ENCODE measurements at regions not wholly inside any gene's neighbourhood (a gene's known extent, or its start where the extent isn't known, plus 50 kb on each side); places are given as distances from the start of the nearest gene placed in this dataset.

DNA sequence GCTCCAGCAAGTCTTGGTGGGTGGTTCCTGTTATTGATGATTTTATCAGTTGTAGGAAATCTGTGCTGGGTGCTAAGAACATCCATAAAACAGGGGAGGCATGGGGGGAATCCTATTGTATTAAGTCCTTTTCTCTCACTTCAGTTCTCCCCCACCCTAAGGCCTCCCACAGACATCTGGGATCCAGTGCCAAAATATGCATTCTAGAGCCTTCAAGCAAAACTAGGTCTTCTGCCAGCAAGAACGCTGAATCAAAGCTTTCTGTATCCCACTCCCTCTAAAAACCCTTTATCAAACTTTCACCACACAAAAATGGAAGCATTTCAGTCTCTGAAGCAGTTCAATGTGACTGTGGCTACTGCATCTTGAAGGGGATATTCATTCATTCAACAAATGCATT lies 281.9 kb downstream of the GAS1 start:
- Histone ChIP-seq H3K4me3 (ENCODE audit: insufficient read depth, low read length, poor library complexity, severe bottlenecking) (no peak overlapping the region), H4K20me1 (ENCODE audit: low read depth, low read length) (no peaks in the 10 kb centered on the region), H3K79me2 (ENCODE audit: insufficient read depth, low read length) (no peaks in the 10 kb centered on the region), H3K9me2 (replicated peaks; ENCODE audit: insufficient read depth, low read length) (no peaks in the 10 kb centered on the region), H3K27me3 (ENCODE audit: low read length) (no peaks in the 10 kb centered on the region), H2AFZ (ENCODE audit: low read depth, low read length, severe bottlenecking) (no peak overlapping the region), H3K9me3 (ENCODE audit: insufficient read depth, low read length) (no peaks in the 10 kb centered on the region), H3K9ac (ENCODE audit: low read length) (no peak overlapping the region), H3K4me2 (ENCODE audit: low read depth, low read length, poor library complexity, severe bottlenecking) (no peak overlapping the region), H3K27ac (ENCODE audit: low read depth, low read length) (no peak overlapping the region), H3K36me3 (ENCODE audit: low read length) (no peaks in the 10 kb centered on the region), H3F3A (ENCODE audit: insufficient read depth) (no peaks in the 10 kb centered on the region)
- TF ChIP-seq EZH2phosphoT487 (conservative IDR thresholded peaks at IDR 0.05; ENCODE audit: low read length) = no peak
- TF ChIP-seq, protein P1, sequence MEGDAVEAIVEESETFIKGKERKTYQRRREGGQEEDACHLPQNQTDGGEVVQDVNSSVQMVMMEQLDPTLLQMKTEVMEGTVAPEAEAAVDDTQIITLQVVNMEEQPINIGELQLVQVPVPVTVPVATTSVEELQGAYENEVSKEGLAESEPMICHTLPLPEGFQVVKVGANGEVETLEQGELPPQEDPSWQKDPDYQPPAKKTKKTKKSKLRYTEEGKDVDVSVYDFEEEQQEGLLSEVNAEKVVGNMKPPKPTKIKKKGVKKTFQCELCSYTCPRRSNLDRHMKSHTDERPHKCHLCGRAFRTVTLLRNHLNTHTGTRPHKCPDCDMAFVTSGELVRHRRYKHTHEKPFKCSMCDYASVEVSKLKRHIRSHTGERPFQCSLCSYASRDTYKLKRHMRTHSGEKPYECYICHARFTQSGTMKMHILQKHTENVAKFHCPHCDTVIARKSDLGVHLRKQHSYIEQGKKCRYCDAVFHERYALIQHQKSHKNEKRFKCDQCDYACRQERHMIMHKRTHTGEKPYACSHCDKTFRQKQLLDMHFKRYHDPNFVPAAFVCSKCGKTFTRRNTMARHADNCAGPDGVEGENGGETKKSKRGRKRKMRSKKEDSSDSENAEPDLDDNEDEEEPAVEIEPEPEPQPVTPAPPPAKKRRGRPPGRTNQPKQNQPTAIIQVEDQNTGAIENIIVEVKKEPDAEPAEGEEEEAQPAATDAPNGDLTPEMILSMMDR (IDR thresholded peaks at IDR 0.05; ENCODE audit: insufficient read depth, low read length, poor library complexity, severe bottlenecking) = no peak

DNA sequence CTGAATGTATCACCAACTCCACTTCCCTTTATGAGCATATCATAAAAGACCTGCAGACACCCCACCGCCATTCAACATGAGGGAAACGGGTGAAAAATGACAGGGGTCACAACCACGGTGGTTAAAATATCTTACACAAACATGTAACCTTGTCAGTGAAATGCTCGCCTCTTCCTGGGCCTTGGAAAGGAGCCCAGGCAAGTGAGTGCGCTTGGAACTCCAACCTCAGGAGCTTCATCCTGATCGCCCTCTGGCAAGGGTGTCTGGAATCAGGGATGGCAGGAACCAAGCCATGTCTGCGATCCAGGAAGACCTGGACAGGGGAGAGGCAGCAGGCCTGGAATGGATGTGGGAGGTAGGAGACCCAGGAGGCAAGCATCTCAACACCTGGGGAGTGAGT lies 282.7 kb downstream of the GAS1 start:
- H2AFZ ChIP-seq (ENCODE audit: low read depth, low read length, severe bottlenecking) = no peak overlapping the region
- H3K9ac ChIP-seq (ENCODE audit: low read length) = no peak overlapping the region
- TF ChIP-seq EZH2phosphoT487 (conservative IDR thresholded peaks at IDR 0.05; ENCODE audit: low read length) = no peak
- TF ChIP-seq, protein P1 (IDR thresholded peaks at IDR 0.05; ENCODE audit: insufficient read depth, low read length, poor library complexity, severe bottlenecking) = no peak
- H3K27me3 ChIP-seq (ENCODE audit: low read length) = no peaks in the 10 kb centered on the region
- no peaks in the 10 kb centered on the region for H3K9me3 ChIP-seq (ENCODE audit: insufficient read depth, low read length)
- H3K4me3 ChIP-seq (ENCODE audit: insufficient read depth, low read length, poor library complexity, severe bottlenecking) = no peak overlapping the region
- H3K9me2 ChIP-seq (replicated peaks; ENCODE audit: insufficient read depth, low read length) = no peaks in the 10 kb centered on the region
- no peaks in the 10 kb centered on the region for H3K36me3 ChIP-seq (ENCODE audit: low read length)
- no peaks in the 10 kb centered on the region for H4K20me1 ChIP-seq (ENCODE audit: low read depth, low read length)
- no peaks in the 10 kb centered on the region for H3K79me2 ChIP-seq (ENCODE audit: insufficient read depth, low read length)
- no peak overlapping the region for H3K4me2 ChIP-seq (ENCODE audit: low read depth, low read length, poor library complexity, severe bottlenecking)
- H3F3A ChIP-seq (ENCODE audit: insufficient read depth) = no peaks in the 10 kb centered on the region
- H3K27ac ChIP-seq (ENCODE audit: low read depth, low read length) = no peak overlapping the region

DNA sequence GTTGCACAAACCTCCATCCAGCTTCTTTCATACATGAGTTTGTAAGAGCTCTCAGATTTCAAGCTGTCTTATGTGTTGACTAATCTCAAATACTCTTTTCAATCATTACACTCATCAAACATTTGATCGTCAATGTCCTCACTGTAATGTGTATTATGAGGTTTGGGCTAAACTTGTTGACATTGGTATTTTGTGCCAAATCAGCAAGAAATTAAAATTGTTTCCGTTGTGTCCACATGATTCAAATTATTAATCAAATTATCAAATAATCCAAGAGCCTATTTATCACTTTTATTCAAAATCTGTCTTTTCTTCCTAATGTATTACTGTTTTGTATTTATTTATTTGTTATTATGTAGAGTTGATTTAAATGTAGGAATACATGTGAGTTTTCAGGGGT lies 283.4 kb downstream of the GAS1 start:
- no peaks in the 10 kb centered on the region for H3K9me3 ChIP-seq (ENCODE audit: insufficient read depth, low read length)
- TF ChIP-seq, protein P1 (IDR thresholded peaks at IDR 0.05; ENCODE audit: insufficient read depth, low read length, poor library complexity, severe bottlenecking) = no peak
- no peak for TF ChIP-seq EZH2phosphoT487 (conservative IDR thresholded peaks at IDR 0.05; ENCODE audit: low read length)

More for the DNA sequence above, 283.4 kb downstream of the GAS1 start:
- H3K36me3 ChIP-seq (ENCODE audit: low read length) = no peaks in the 10 kb centered on the region
- H3K4me2 ChIP-seq (ENCODE audit: low read depth, low read length, poor library complexity, severe bottlenecking) = no peak overlapping the region
- H3F3A ChIP-seq (ENCODE audit: insufficient read depth) = no peaks in the 10 kb centered on the region
- no peak overlapping the region for H2AFZ ChIP-seq (ENCODE audit: low read depth, low read length, severe bottlenecking)
- no peaks in the 10 kb centered on the region for H3K9me2 ChIP-seq (replicated peaks; ENCODE audit: insufficient read depth, low read length)
- no peak overlapping the region for H3K27ac ChIP-seq (ENCODE audit: low read depth, low read length)
- no peaks in the 10 kb centered on the region for H4K20me1 ChIP-seq (ENCODE audit: low read depth, low read length)
- H3K27me3 ChIP-seq (ENCODE audit: low read length) = no peaks in the 10 kb centered on the region
- H3K9ac ChIP-seq (ENCODE audit: low read length) = no peak overlapping the region
- H3K4me3 ChIP-seq (ENCODE audit: insufficient read depth, low read length, poor library complexity, severe bottlenecking) = no peak overlapping the region
- no peaks in the 10 kb centered on the region for H3K79me2 ChIP-seq (ENCODE audit: insufficient read depth, low read length)
